K562 (cell line): ENCODE measurements at regions not wholly inside any gene's neighbourhood (a gene's known extent, or its start where the extent isn't known, plus 50 kb on each side); places are given as distances from the start of the nearest gene placed in this dataset.

Experiments
- ATAC-seq: fragments of 200-7000 bp; cut with Tn5 transposase; 3 replicates; pipeline ENCODE4 v1.9.1; 2020; ENCODE audit warnings: moderate library complexity
- BruUV-seq: library from RNA; stranded (reverse); fragments of 400-500 nt; replicated peaks from 2 replicates; lab custom pipeline; 2021; lab: Mats Ljungman, UMichigan
- CTCF ChIA-PET: fragments of 300-600 bp; formaldehyde crosslinking; extraction: SDS; loops from one replicate; lab custom pipeline; 2021; ENCODE audit warnings: low intra/inter-chr PET ratio; lab: Yijun Ruan, JAX
- POLR2A ChIA-PET: fragments of 300-600, 350-650 bp; sonication (Branson Sonifier 250); formaldehyde crosslinking; extraction: SDS; loops from one replicate; lab custom pipeline; 2021; ENCODE audit warnings: antibody characterized with exemption, inconsistent platforms; lab: Yijun Ruan, JAX
- DNase-seq, 4 experiments: peaks; one replicate each; pipeline versions ENCODE4 v3.0.0 to v3.0.0-alpha.2; 2011 to 2018; ENCODE audit warnings: low spot score in 3 of 4, mixed read lengths in 3 of 4; ENCODE audit errors: extremely low read depth in 1 of 4
- FAIRE-seq: peaks from 2 replicates; lab custom pipeline; 2011; peaks lifted over from hg19 to GRCh38; lab: Jason Lieb, UNC
- H2AFZ ChIP-seq: 2 replicates; pipeline ENCODE4 v1.6.0; 2011; ENCODE audit warnings: low read depth, low read length, control low read depth, inconsistent platforms
- H3K27ac ChIP-seq: fragments of 200-600 bp; 3 replicates; pipeline ENCODE4 v1.8.0; 2011; ENCODE audit warnings: low read depth, mild to moderate bottlenecking, control low read depth, inconsistent platforms, low read length, moderate library complexity, mixed read lengths; ENCODE audit errors: extremely low read depth
- H3K27me3 ChIP-seq, 2 experiments: fragments of 300-600 bp in 1 of 2; 2 replicates in 1 of 2; 3 replicates in 1 of 2; pipeline versions ENCODE4 v1.6.0 to v1.8.0; 2011; ENCODE audit warnings: inconsistent platforms in 2 of 2, low read length in 2 of 2, mild to moderate bottlenecking in 1 of 2, mixed read lengths in 1 of 2, moderate library complexity in 1 of 2; ENCODE audit not compliant: control insufficient read depth in 2 of 2, insufficient read depth in 2 of 2
- H3K36me3 ChIP-seq: fragments of 300-600 bp; 3 replicates; pipeline ENCODE4 v1.8.0; 2011; ENCODE audit warnings: mild to moderate bottlenecking, low read length, inconsistent platforms; ENCODE audit not compliant: control insufficient read depth, insufficient read depth
- H3K4me1 ChIP-seq, 2 experiments: fragments of 200-600 bp in 1 of 2; replicated peaks in 1 of 2; 2 replicates in 1 of 2; 3 replicates in 1 of 2; pipeline versions ENCODE4 v1.5.1 to v1.8.0; 2011; ENCODE audit warnings: inconsistent platforms in 2 of 2, low read length in 2 of 2, mild to moderate bottlenecking in 1 of 2, mixed read lengths in 1 of 2, moderate library complexity in 1 of 2; ENCODE audit not compliant: control insufficient read depth in 2 of 2, insufficient read depth in 2 of 2
- H3K4me2 ChIP-seq: 2 replicates; pipeline ENCODE4 v1.6.1; 2011; ENCODE audit warnings: low read length, control low read depth, inconsistent platforms, mixed read lengths; ENCODE audit not compliant: insufficient read depth
- H3K4me3 ChIP-seq: fragments of 200-600 bp; sonication (generic), shearing (Covaris generic); 2 replicates; pipeline ENCODE4 v1.5.1; 2016; ENCODE audit warnings: control low read depth, inconsistent platforms
- H3K79me2 ChIP-seq: fragments of 200-600 bp; 3 replicates; pipeline ENCODE4 v1.8.0; 2011; ENCODE audit warnings: low read length, inconsistent platforms; ENCODE audit not compliant: control insufficient read depth, insufficient read depth
- H3K9ac ChIP-seq, 2 experiments: 2 replicates each; pipeline versions ENCODE4 v1.6.0 to v1.6.1; 2011; ENCODE audit warnings: low read depth in 2 of 2, low read length in 2 of 2, control low read depth in 1 of 2, inconsistent platforms in 1 of 2, mild to moderate bottlenecking in 1 of 2, mixed read lengths in 1 of 2; ENCODE audit not compliant: insufficient read depth in 1 of 2
- H3K9me1 ChIP-seq: one replicate; pipeline ENCODE4 v1.6.0; 2011; ENCODE audit warnings: inconsistent platforms, mild to moderate bottlenecking, low read length, moderate library complexity; ENCODE audit not compliant: control insufficient read depth, insufficient read depth
- H3K9me3 ChIP-seq: replicated peaks from 2 replicates; pipeline ENCODE4 v1.5.1; 2011; ENCODE audit warnings: low read depth, low read length, inconsistent platforms; ENCODE audit not compliant: control insufficient read depth, insufficient read depth
- H4K20me1 ChIP-seq: replicated peaks from 2 replicates; pipeline ENCODE4 v1.6.1; 2011; ENCODE audit warnings: low read length, inconsistent platforms, mixed read lengths; ENCODE audit not compliant: control insufficient read depth, insufficient read depth
- EWSR1 ChIP-seq: fragments of 450-650 bp; IDR thresholded peaks from 2 replicates; pipeline ENCODE4 v1.6.1; 2018; ENCODE audit warnings: borderline replicate concordance, mild to moderate bottlenecking, low read depth, moderate library complexity; ENCODE audit not compliant: partially characterized antibody
- NR3C1 ChIP-seq: sonication (generic); formaldehyde crosslinking; IDR thresholded peaks from 2 replicates; pipeline ENCODE4 v1.8.1; 2022; ENCODE audit warnings: missing genetic modification reagents
- PHF8 ChIP-seq: fragments of 200-600 bp; sonication (generic); IDR thresholded peaks from 2 replicates; pipeline ENCODE4 v1.6.1; 2012; ENCODE audit warnings: mixed run types, mild to moderate bottlenecking, inconsistent platforms, low read length, moderate library complexity, borderline replicate concordance
- POLR2AphosphoS2 ChIP-seq: IDR thresholded peaks from 2 replicates; pipeline ENCODE4 v1.6.1; 2012; ENCODE audit warnings: low read length, improper control_type of control experiment
- RBM25 ChIP-seq: fragments of 200-400 bp; formaldehyde crosslinking; IDR thresholded peaks from 2 replicates; pipeline ENCODE4 v1.6.1; 2018; ENCODE audit warnings: low read length, low read depth, moderate library complexity; ENCODE audit not compliant: severe bottlenecking
- TCF7L2 ChIP-seq: fragments of 150-350 bp; IDR thresholded peaks from 2 replicates; pipeline ENCODE4 v1.6.1; 2016; ENCODE audit warnings: low read depth, mild to moderate bottlenecking, low read length, moderate library complexity
- TCFL5 ChIP-seq: fragments of 250-450 bp; sonication (Bioruptor Pico); conservative IDR thresholded peaks from 2 replicates; pipeline ENCODE4 v1.6.1; 2021; ENCODE audit warnings: mild to moderate bottlenecking, moderate library complexity, matching md5 sums
- TEAD2 ChIP-seq: fragments of 450-650 bp; IDR thresholded peaks from 2 replicates; pipeline ENCODE4 v1.6.1; 2016; ENCODE audit warnings: missing genetic modification characterization, control low read depth, missing compliant biosample characterization
- TRIM28 ChIP-seq: fragments of 450-650 bp; IDR thresholded peaks from 2 replicates; pipeline ENCODE4 v1.6.1; 2017
- ZNF589 ChIP-seq: fragments of 200-800 bp; sonication (Bioruptor generic); IDR thresholded peaks from 2 replicates; pipeline ENCODE4 v1.6.1; 2016; ENCODE audit warnings: low read depth, missing genetic modification characterization, missing compliant biosample characterization
- WGBS: fragments of 100-300 bp; shearing (Covaris generic); methylation state at CpG from one replicate; pipeline ENCODE4 v1.1.6; 2016; ENCODE audit warnings: low coverage, mixed read lengths; ENCODE audit not compliant: insufficient coverage; ENCODE audit errors: missing lambda C conversion rate; 5-methylcytosine and 5-hydroxymethylcytosine counted together
- in situ Hi-C: fragments of 300-500 bp; cut with MboI; formaldehyde crosslinking; loops from 4 replicates; pipeline ENCODE4 v1.15.0; 2018; ENCODE audit warnings: inconsistent platforms, mixed read lengths
- intact Hi-C: fragments of 100-400 bp; cut with micrococcal nuclease; formaldehyde crosslinking; loops from 2 replicates; pipeline ENCODE4 v1.14.2; 2022
- TF ChIP-seq, protein P1 (sequence below): sonication (generic); formaldehyde crosslinking; IDR thresholded peaks from 2 replicates; pipeline ENCODE4 v1.4.0; 2020; ENCODE audit warnings: mild to moderate bottlenecking, missing genetic modification reagents

DNA sequence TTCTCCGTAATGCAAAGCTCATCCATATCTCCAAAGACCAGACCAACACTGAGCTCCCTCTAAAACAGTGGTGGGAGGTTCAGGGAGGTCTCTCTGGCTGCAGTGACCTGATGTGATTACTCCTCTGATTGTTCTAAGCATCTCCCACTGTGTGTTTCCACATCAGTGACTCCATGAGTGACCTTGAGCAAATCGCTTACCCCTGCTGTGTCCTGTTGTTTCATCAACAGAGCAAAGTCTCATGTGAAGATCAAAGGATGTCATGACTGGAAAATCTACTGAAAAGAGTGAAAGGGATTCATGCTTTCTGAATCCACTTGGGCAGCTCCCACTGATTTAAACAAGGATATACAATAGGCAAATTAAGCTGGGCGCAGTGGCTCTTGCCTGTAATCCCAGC, 352.9 kb downstream of the TMEM114 start (continued):
- TF ChIP-seq, protein P1, sequence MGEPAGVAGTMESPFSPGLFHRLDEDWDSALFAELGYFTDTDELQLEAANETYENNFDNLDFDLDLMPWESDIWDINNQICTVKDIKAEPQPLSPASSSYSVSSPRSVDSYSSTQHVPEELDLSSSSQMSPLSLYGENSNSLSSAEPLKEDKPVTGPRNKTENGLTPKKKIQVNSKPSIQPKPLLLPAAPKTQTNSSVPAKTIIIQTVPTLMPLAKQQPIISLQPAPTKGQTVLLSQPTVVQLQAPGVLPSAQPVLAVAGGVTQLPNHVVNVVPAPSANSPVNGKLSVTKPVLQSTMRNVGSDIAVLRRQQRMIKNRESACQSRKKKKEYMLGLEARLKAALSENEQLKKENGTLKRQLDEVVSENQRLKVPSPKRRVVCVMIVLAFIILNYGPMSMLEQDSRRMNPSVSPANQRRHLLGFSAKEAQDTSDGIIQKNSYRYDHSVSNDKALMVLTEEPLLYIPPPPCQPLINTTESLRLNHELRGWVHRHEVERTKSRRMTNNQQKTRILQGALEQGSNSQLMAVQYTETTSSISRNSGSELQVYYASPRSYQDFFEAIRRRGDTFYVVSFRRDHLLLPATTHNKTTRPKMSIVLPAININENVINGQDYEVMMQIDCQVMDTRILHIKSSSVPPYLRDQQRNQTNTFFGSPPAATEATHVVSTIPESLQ (CRISPR knock-in tag), result no peak

DNA sequence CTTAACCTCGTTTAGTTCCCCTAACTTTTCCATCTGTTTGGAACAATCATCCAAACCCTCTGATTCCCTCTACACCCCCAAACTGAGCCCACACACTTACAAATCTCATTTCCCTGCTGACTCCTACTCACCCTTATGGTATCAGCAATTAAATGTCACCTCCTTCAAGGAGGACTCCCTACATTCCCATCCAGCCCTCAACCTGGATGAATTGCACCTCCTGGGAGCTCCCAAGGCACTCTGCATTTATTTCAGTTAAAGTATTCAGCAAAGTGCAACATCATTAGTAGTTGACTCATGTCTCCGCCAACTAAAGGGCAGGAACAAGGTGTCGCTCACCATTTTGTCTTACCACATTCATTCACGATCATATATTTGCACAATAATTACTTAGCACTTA, 353.5 kb downstream of the TMEM114 start:
- DNase-seq (no peak), FAIRE-seq (no peak), ATAC-seq (no peak)
- POLR2A ChIA-PET, result no interaction called here
- Histone ChIP-seq H3K27ac (no peak overlapping the region), H3K4me1 (no peaks in the 10 kb centered on the region), H3K4me3 (no peak overlapping the region), H3K36me3 (no peaks in the 10 kb centered on the region), H4K20me1 (no peaks in the 10 kb centered on the region), H3K27me3 (peaks cover 3 to 6% of the 10 kb centered on the region in 2 experiments), H3K9me3 (no peaks in the 10 kb centered on the region), H3K4me2 (no peak overlapping the region), H3K9ac (no peak overlapping the region), H3K79me2 (no peaks in the 10 kb centered on the region), H2AFZ (no peak overlapping the region), H3K9me1 (no peaks in the 10 kb centered on the region)
- WGBS, result 1% methylated on average over 4 of the region's 4 CpGs
- no peak for TF ChIP-seq POLR2AphosphoS2
- intact Hi-C loops (no loop called here), in situ Hi-C loops (no loop called here)
- CTCF ChIA-PET, result no interaction called here
- BruUV-seq, result no TSS peak

DNA sequence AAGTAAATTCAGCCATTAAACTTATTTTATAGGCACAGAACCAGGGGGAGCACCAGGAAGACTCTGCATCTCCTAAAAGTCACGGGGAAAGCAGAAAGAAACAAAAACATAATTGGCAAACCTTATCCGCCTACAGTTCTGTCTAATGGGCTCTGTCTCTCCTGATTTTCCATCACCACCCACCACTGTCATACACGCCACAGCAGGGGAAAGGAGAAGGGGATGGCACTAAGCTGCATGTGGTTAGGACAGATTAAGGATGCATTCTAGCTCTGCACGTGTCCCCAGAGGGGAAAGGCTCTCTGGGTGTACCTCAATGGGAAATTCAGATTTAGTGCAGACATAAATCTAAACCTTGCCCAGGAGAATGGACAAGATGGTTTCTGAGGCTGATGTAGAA, 359.8 kb downstream of the TMEM114 start:
- Histone ChIP-seq H3K4me3 (no peak overlapping the region), H3K36me3 (no peaks in the 10 kb centered on the region), H3K27ac (no peak overlapping the region), H3K9ac (no peak overlapping the region), H3K27me3 (peaks cover 0 to 9% of the 10 kb centered on the region in 2 experiments; a peak in 3 of 5 replicates), H3K9me1 (no peaks in the 10 kb centered on the region), H4K20me1 (no peaks in the 10 kb centered on the region), H3K79me2 (no peaks in the 10 kb centered on the region), H2AFZ (no peak overlapping the region), H3K9me3 (no peaks in the 10 kb centered on the region), H3K4me1 (no peaks in the 10 kb centered on the region), H3K4me2 (no peak overlapping the region)
- BruUV-seq, result no TSS peak
- TF ChIP-seq TCFL5 (CRISPR knock-in tag) (no peak), NR3C1 (CRISPR knock-in tag) (no peak), EWSR1 (no peak), PHF8 (no peak), ZNF589 (no peak), TCF7L2 (no peak), RBM25 (no peak), TEAD2 (tag) (no peak), TRIM28 (no peak)
- 0% methylated on average over 4 of the region's 4 CpGs for WGBS
- no peak for ATAC-seq
- ChIA-PET POLR2A (no interaction called here), CTCF (no interaction called here)
- in situ Hi-C loops, result no loop called here
- FAIRE-seq, result no peak
- intact Hi-C loops, result no loop called here
- DNase-seq, result no peak
